Mesendoderm (in vitro differentiated cells): ENCODE measurements at regions not wholly inside any gene's neighbourhood (a gene's known extent, or its start where the extent isn't known, plus 50 kb on each side); places are given as distances from the start of the nearest gene placed in this dataset.

Source experiments
- DNase-seq: peaks from one replicate; pipeline ENCODE4 v3.0.0; 2013
- H2AK5ac ChIP-seq: 2 replicates; pipeline ENCODE4 v1.6.1; 2013; ENCODE audit warnings: low read length, inconsistent platforms
- H2BK120ac ChIP-seq: 2 replicates; pipeline ENCODE4 v1.6.1; 2013; ENCODE audit warnings: low read depth, mild to moderate bottlenecking, low read length, moderate library complexity, mixed read lengths
- H2BK15ac ChIP-seq: replicated peaks from 2 replicates; pipeline ENCODE4 v1.6.1; 2013; ENCODE audit warnings: low read depth, mild to moderate bottlenecking, moderate library complexity
- H2BK5ac ChIP-seq: 2 replicates; pipeline ENCODE4 v1.6.1; 2013; ENCODE audit warnings: low read length, inconsistent platforms
- H3K18ac ChIP-seq: 2 replicates; pipeline ENCODE4 v1.6.1; 2013; ENCODE audit warnings: mild to moderate bottlenecking, low read length, mixed read lengths
- H3K23ac ChIP-seq: one replicate; pipeline ENCODE4 v1.6.1; 2013; ENCODE audit warnings: low read length
- H3K27ac ChIP-seq: 2 replicates; pipeline ENCODE4 v1.5.1; 2013; ENCODE audit warnings: low read depth, mild to moderate bottlenecking, inconsistent platforms, low read length, moderate library complexity
- H3K27me3 ChIP-seq: 2 replicates; pipeline ENCODE4 v1.6.1; 2013; ENCODE audit warnings: low read length, control low read depth, mild to moderate bottlenecking, inconsistent platforms; ENCODE audit not compliant: insufficient read depth, poor library complexity
- H3K36me3 ChIP-seq: 2 replicates; pipeline ENCODE4 v1.6.1; 2013; ENCODE audit warnings: low read length, inconsistent platforms; ENCODE audit not compliant: control insufficient read depth, insufficient read depth
- H3K4ac ChIP-seq: one replicate; pipeline ENCODE4 v1.6.1; 2013; ENCODE audit warnings: low read depth, mild to moderate bottlenecking, low read length, moderate library complexity
- H3K4me1 ChIP-seq: 2 replicates; pipeline ENCODE4 v1.6.1; 2013; ENCODE audit warnings: low read depth, low read length, inconsistent platforms; ENCODE audit not compliant: control insufficient read depth
- H3K4me2 ChIP-seq: 2 replicates; pipeline ENCODE4 v1.6.1; 2013; ENCODE audit warnings: low read length
- H3K4me3 ChIP-seq: 2 replicates; pipeline ENCODE4 v1.5.1; 2013; ENCODE audit warnings: mild to moderate bottlenecking, low read length
- H3K56ac ChIP-seq: one replicate; pipeline ENCODE4 v1.6.1; 2013; ENCODE audit warnings: low read length
- H3K79me1 ChIP-seq: 2 replicates; pipeline ENCODE4 v1.6.1; 2013; ENCODE audit warnings: low read length, inconsistent platforms
- H3K79me2 ChIP-seq: 2 replicates; pipeline ENCODE4 v1.6.1; 2013; ENCODE audit warnings: mild to moderate bottlenecking, low read length; ENCODE audit not compliant: control insufficient read depth, insufficient read depth
- H3K9ac ChIP-seq: 2 replicates; pipeline ENCODE4 v1.6.1; 2013; ENCODE audit warnings: low read length, inconsistent platforms
- H4K5ac ChIP-seq: one replicate; pipeline ENCODE4 v1.6.1; 2013; ENCODE audit warnings: low read length
- H4K8ac ChIP-seq: one replicate; pipeline ENCODE4 v1.6.1; 2013; ENCODE audit warnings: low read depth, mild to moderate bottlenecking, control low read depth, low read length, moderate library complexity
- WGBS: extraction: QIAGEN DNeasy Blood & Tissue Kit; methylation state at CpG from one replicate; pipeline ENCODE4 v1.1.7; 2013; ENCODE audit warnings: low lambda C conversion rate, missing lambda C conversion rate; ENCODE audit not compliant: insufficient coverage; ENCODE audit errors: extremely low coverage; 5-methylcytosine and 5-hydroxymethylcytosine counted together

- Histone ChIP-seq H3K23ac (no peak overlapping the region), H3K36me3 (no peaks in the 10 kb centered on the region), H3K18ac (no peak overlapping the region), H3K79me1 (no peaks in the 10 kb centered on the region), H2BK15ac (no peak overlapping the region), H3K4me1 (no peaks in the 10 kb centered on the region), H4K8ac (no peak overlapping the region), H4K5ac (no peak overlapping the region), H3K9ac (no peak overlapping the region), H3K4ac (no peak overlapping the region), H2BK120ac (no peak overlapping the region), H3K4me3 (no peak overlapping the region), H2BK5ac (no peak overlapping the region), H3K27ac (no peak overlapping the region), H3K27me3 (no peaks in the 10 kb centered on the region), H2AK5ac (no peak overlapping the region), H3K4me2 (no peak overlapping the region), H3K79me2 (no peaks in the 10 kb centered on the region), H3K56ac (no peak overlapping the region)
- WGBS, result no CpG with 5 or more reads among the region's 3 CpGs
- DNase-seq, result no peak
These were observed 316.8 kb upstream of the RBMS1 start for GRCh38 chr2:160810406-160810805.

GRCh38 chr2:160812830-160813505 is 319.4 kb upstream of the RBMS1 start:
- no peak overlapping the region for H3K4ac ChIP-seq
- no peaks in the 10 kb centered on the region for H3K79me1 ChIP-seq
- no peak for DNase-seq
- no peak overlapping the region for H2BK5ac ChIP-seq
- no peaks in the 10 kb centered on the region for H3K4me1 ChIP-seq
- H3K56ac ChIP-seq, result no peak overlapping the region
- H3K36me3 ChIP-seq, result no peaks in the 10 kb centered on the region
- no peak overlapping the region for H2BK120ac ChIP-seq
- no peak overlapping the region for H3K18ac ChIP-seq
- no peak overlapping the region for H3K27ac ChIP-seq
- H3K23ac ChIP-seq, result no peak overlapping the region
- no peak overlapping the region for H4K8ac ChIP-seq
- H2AK5ac ChIP-seq, result no peak overlapping the region
- no peak overlapping the region for H3K9ac ChIP-seq
- no peaks in the 10 kb centered on the region for H3K79me2 ChIP-seq
- H3K4me3 ChIP-seq, result no peak overlapping the region
- H3K27me3 ChIP-seq, result no peaks in the 10 kb centered on the region
- no peak overlapping the region for H4K5ac ChIP-seq
- whole genome bisulfite sequencing, result no CpG with 5 or more reads among the region's 6 CpGs
- no peak overlapping the region for H3K4me2 ChIP-seq
- no peak overlapping the region for H2BK15ac ChIP-seq

- H2AK5ac ChIP-seq, result no peak overlapping the region
These were observed 319.9 kb upstream of the RBMS1 start for GRCh38 chr2:160813506-160813858.

GRCh38 chr2:160816916-160817499 is 323.4 kb upstream of the RBMS1 start:
- Histone ChIP-seq H3K27me3 (no peaks in the 10 kb centered on the region), H3K9ac (no peak overlapping the region), H2BK120ac (no peak overlapping the region), H3K36me3 (no peaks in the 10 kb centered on the region), H3K4ac (no peak overlapping the region), H4K5ac (no peak overlapping the region), H3K79me2 (no peaks in the 10 kb centered on the region), H3K23ac (no peak overlapping the region), H3K79me1 (no peaks in the 10 kb centered on the region), H3K4me2 (no peak overlapping the region), H3K4me3 (no peak overlapping the region), H3K4me1 (no peaks in the 10 kb centered on the region), H3K56ac (no peak overlapping the region), H3K27ac (no peak overlapping the region), H4K8ac (no peak overlapping the region), H3K18ac (no peak overlapping the region), H2AK5ac (no peak overlapping the region), H2BK5ac (no peak overlapping the region), H2BK15ac (no peak overlapping the region)
- WGBS, result no CpG with 5 or more reads among the region's 2 CpGs
- no peak for DNase-seq

More at GRCh38 chr2:160813506-160813858, 319.9 kb upstream of the RBMS1 start:
- Histone ChIP-seq H4K8ac (no peak overlapping the region), H3K4ac (no peak overlapping the region), H2BK5ac (no peak overlapping the region), H3K27me3 (no peaks in the 10 kb centered on the region), H2BK120ac (no peak overlapping the region), H3K36me3 (no peaks in the 10 kb centered on the region), H3K4me2 (no peak overlapping the region), H4K5ac (no peak overlapping the region), H3K23ac (no peak overlapping the region), H3K18ac (no peak overlapping the region), H3K27ac (no peak overlapping the region), H3K79me1 (no peaks in the 10 kb centered on the region), H3K79me2 (no peaks in the 10 kb centered on the region), H3K56ac (no peak overlapping the region), H3K9ac (no peak overlapping the region), H3K4me3 (no peak overlapping the region), H3K4me1 (no peaks in the 10 kb centered on the region), H2BK15ac (no peak overlapping the region)
- DNase-seq, result no peak
- WGBS, result no CpG with 5 or more reads among the region's 5 CpGs

- Histone ChIP-seq H2BK15ac (no peak overlapping the region), H3K4ac (no peak overlapping the region), H3K27ac (no peak overlapping the region), H3K4me1 (no peaks in the 10 kb centered on the region), H3K27me3 (no peaks in the 10 kb centered on the region), H3K18ac (no peak overlapping the region), H4K8ac (no peak overlapping the region), H2BK5ac (no peak overlapping the region), H4K5ac (no peak overlapping the region), H3K79me1 (no peaks in the 10 kb centered on the region), H2BK120ac (no peak overlapping the region), H3K36me3 (no peaks in the 10 kb centered on the region), H3K4me2 (no peak overlapping the region), H3K4me3 (no peak overlapping the region), H3K9ac (no peak overlapping the region), H3K56ac (no peak overlapping the region), H3K79me2 (no peaks in the 10 kb centered on the region), H3K23ac (no peak overlapping the region), H2AK5ac (no peak overlapping the region)
- DNase-seq, result no peak
- no CpG with 5 or more reads among the region's 7 CpGs for WGBS
These were observed 327.1 kb upstream of the RBMS1 start for GRCh38 chr2:160820691-160821090.

- no peaks in the 10 kb centered on the region for H3K4me1 ChIP-seq
- H2BK15ac ChIP-seq, result no peak overlapping the region
- no peak overlapping the region for H3K23ac ChIP-seq
- no peaks in the 10 kb centered on the region for H3K79me1 ChIP-seq
- no peak overlapping the region for H4K5ac ChIP-seq
- H3K4me2 ChIP-seq, result no peak overlapping the region
- H3K9ac ChIP-seq, result no peak overlapping the region
- H3K56ac ChIP-seq, result no peak overlapping the region
- no peak for DNase-seq
- H3K27ac ChIP-seq, result no peak overlapping the region
- H3K27me3 ChIP-seq, result no peaks in the 10 kb centered on the region
- H2BK120ac ChIP-seq, result no peak overlapping the region
- H4K8ac ChIP-seq, result no peak overlapping the region
- no peak overlapping the region for H3K4ac ChIP-seq
- no peak overlapping the region for H2AK5ac ChIP-seq
- H3K18ac ChIP-seq, result no peak overlapping the region
- no peak overlapping the region for H2BK5ac ChIP-seq
- H3K79me2 ChIP-seq, result no peaks in the 10 kb centered on the region
- H3K4me3 ChIP-seq, result no peak overlapping the region
- no peaks in the 10 kb centered on the region for H3K36me3 ChIP-seq
These were observed 328.4 kb upstream of the RBMS1 start for GRCh38 chr2:160822006-160822405.
